Testis (tissue), 2 donors: ENCODE measurements at regions not wholly inside any gene's neighbourhood (a gene's known extent, or its start where the extent isn't known, plus 50 kb on each side); places are given as distances from the start of the nearest gene placed in this dataset.

Experiments used
- DNase-seq: peaks from one replicate; pipeline ENCODE4 v3.0.0-alpha.2; 2019
- H3K27ac ChIP-seq, 2 donors: fragments of 200-600 bp; sonication (generic); one replicate each; pipeline ENCODE4 v1.5.1; 2019
- H3K27me3 ChIP-seq: fragments of 200-600 bp; sonication (generic); one replicate; pipeline ENCODE4 v1.5.1; 2019
- H3K36me3 ChIP-seq: fragments of 200-600 bp; sonication (generic); one replicate; pipeline ENCODE4 v1.5.1; 2017; ENCODE audit warnings: low read depth; ENCODE audit errors: missing control alignments
- H3K4me1 ChIP-seq: fragments of 200-600 bp; sonication (generic); one replicate; pipeline ENCODE4 v1.5.1; 2019
- H3K4me3 ChIP-seq, 2 donors: fragments of 200-600 bp; sonication (generic); one replicate each; pipeline ENCODE4 v1.5.1; 2017 to 2019
- H3K9me3 ChIP-seq: fragments of 200-600 bp; sonication (generic); one replicate; pipeline ENCODE4 v1.5.1; 2017
- POLR2A ChIP-seq: fragments of 450-650 bp; IDR thresholded peaks from one replicate; pipeline ENCODE4 v1.6.1; 2017; ENCODE audit warnings: antibody characterized with exemption, mild to moderate bottlenecking, moderate library complexity
- WGBS, 2 donors: methylation state at CpG; one replicate each; pipeline ENCODE4 v1.1.5; 2018; 5-methylcytosine and 5-hydroxymethylcytosine counted together
- intact Hi-C: fragments of 100-400 bp; cut with DNase I; formaldehyde crosslinking; loops from one replicate; pipeline ENCODE4 v1.15.1; 2023; ENCODE audit warnings: low total_unique reads
- TF ChIP-seq, protein P1 (sequence below), 3 experiments: fragments of 450-650 bp in 2 of 3; fragments of 200-600 bp in 1 of 3; sonication (generic) in 1 of 3; IDR thresholded peaks; one replicate each; pipeline ENCODE4 v1.5.1; 2016 to 2019; ENCODE audit warnings: antibody characterized with exemption in 3 of 3, mild to moderate bottlenecking in 2 of 3, moderate library complexity in 1 of 3

- no peaks in the 10 kb centered on the region for H3K4me1 ChIP-seq
- no peak for DNase-seq
- no peaks in the 10 kb centered on the region for H3K36me3 ChIP-seq
- TF ChIP-seq, protein P1, sequence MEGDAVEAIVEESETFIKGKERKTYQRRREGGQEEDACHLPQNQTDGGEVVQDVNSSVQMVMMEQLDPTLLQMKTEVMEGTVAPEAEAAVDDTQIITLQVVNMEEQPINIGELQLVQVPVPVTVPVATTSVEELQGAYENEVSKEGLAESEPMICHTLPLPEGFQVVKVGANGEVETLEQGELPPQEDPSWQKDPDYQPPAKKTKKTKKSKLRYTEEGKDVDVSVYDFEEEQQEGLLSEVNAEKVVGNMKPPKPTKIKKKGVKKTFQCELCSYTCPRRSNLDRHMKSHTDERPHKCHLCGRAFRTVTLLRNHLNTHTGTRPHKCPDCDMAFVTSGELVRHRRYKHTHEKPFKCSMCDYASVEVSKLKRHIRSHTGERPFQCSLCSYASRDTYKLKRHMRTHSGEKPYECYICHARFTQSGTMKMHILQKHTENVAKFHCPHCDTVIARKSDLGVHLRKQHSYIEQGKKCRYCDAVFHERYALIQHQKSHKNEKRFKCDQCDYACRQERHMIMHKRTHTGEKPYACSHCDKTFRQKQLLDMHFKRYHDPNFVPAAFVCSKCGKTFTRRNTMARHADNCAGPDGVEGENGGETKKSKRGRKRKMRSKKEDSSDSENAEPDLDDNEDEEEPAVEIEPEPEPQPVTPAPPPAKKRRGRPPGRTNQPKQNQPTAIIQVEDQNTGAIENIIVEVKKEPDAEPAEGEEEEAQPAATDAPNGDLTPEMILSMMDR (IDR thresholded peaks at IDR 0.05) = no peak
- WGBS, 2 donors = 71 to 78% methylated on average over 2 of the region's 2 CpGs
- intact Hi-C loops = no loop called here
- H3K27ac ChIP-seq = no peak overlapping the region
- H3K4me3 ChIP-seq = no peak overlapping the region
- no peaks in the 10 kb centered on the region for H3K27me3 ChIP-seq
- no peaks in the 10 kb centered on the region for H3K9me3 ChIP-seq
Measured at GRCh38 chr15:39388118-39388517, 192.8 kb upstream of the THBS1 start.

GRCh38 chr15:39391230-39391629, 189.6 kb upstream of the THBS1 start:
- H3K9me3 ChIP-seq = no peaks in the 10 kb centered on the region
- H3K36me3 ChIP-seq = no peaks in the 10 kb centered on the region
- no peak for TF ChIP-seq POLR2A
- TF ChIP-seq, protein P1 (IDR thresholded peaks at IDR 0.05) = no peak
- H3K27ac ChIP-seq = no peak overlapping the region
- no peak for DNase-seq
- H3K4me3 ChIP-seq = no peak overlapping the region
- WGBS, 2 donors = 88 to 99% methylated on average over 5 of the region's 5 CpGs
- intact Hi-C loops = no loop called here
- no peaks in the 10 kb centered on the region for H3K4me1 ChIP-seq
- H3K27me3 ChIP-seq = no peaks in the 10 kb centered on the region

- Histone ChIP-seq H3K9me3 (no peaks in the 10 kb centered on the region), H3K36me3 (no peaks in the 10 kb centered on the region), H3K27me3 (no peaks in the 10 kb centered on the region), H3K27ac (no peak overlapping the region), H3K4me1 (no peaks in the 10 kb centered on the region), H3K4me3 (no peak overlapping the region)
- 72 to 82% methylated on average over 4 of the region's 4 CpGs for WGBS, 2 donors
- no peak for DNase-seq
- intact Hi-C loops = no loop called here
- no peak for TF ChIP-seq POLR2A
Measured at GRCh38 chr15:39392469-39393047, 188.3 kb upstream of the THBS1 start.

GRCh38 chr15:39393575-39394335, 187.1 kb upstream of the THBS1 start:
- TF ChIP-seq POLR2A = no peak
- TF ChIP-seq, protein P1 (IDR thresholded peaks at IDR 0.05) = no peak
- H3K27me3 ChIP-seq = no peaks in the 10 kb centered on the region
- intact Hi-C loops = no loop called here
- no peak overlapping the region for H3K4me3 ChIP-seq
- DNase-seq = no peak
- WGBS, 2 donors = 65 to 75% methylated on average over 4 of the region's 4 CpGs
- no peak overlapping the region for H3K27ac ChIP-seq
- no peaks in the 10 kb centered on the region for H3K9me3 ChIP-seq
- H3K4me1 ChIP-seq = no peaks in the 10 kb centered on the region
- no peaks in the 10 kb centered on the region for H3K36me3 ChIP-seq

- Histone ChIP-seq H3K27me3 (no peaks in the 10 kb centered on the region), H3K27ac (no peak overlapping the region), H3K9me3 (no peaks in the 10 kb centered on the region), H3K4me1 (no peaks in the 10 kb centered on the region), H3K4me3 (no peak overlapping the region), H3K36me3 (no peaks in the 10 kb centered on the region)
- DNase-seq = no peak
- TF ChIP-seq POLR2A = no peak
- TF ChIP-seq, protein P1 (IDR thresholded peaks at IDR 0.05) = no peak
- intact Hi-C loops = no loop called here
Measured at GRCh38 chr15:39394496-39394895, 186.4 kb upstream of the THBS1 start.
